Activated CD4-positive, alpha-beta T cell treated with anti-CD3 and anti-CD28 coated beads, Interleukin-2, Interleukin-6, amounts not matched to agents 100 ng/mL and 50 ng/mL, durations not matched to agents 16 hours and 8 hours (primary cell): ENCODE measurements at regions not wholly inside any gene's neighbourhood (a gene's known extent, or its start where the extent isn't known, plus 50 kb on each side); places are given as distances from the start of the nearest gene placed in this dataset.

ENCODE experiments used
- DNase-seq: peaks from one replicate; pipeline ENCODE4 v3.0.0-alpha.2; 2020

- no peak for DNase-seq
Observed at GRCh38 chr18:10009321-10010144, 95.7 kb downstream of the VAPA start.

- DNase-seq = no peak
Observed at GRCh38 chr18:10010611-10011015, 96.8 kb downstream of the VAPA start.

- no peak for DNase-seq
Observed at GRCh38 chr18:10011061-10011460, 97.2 kb downstream of the VAPA start.

GRCh38 chr18:10011751-10012150 is 97.9 kb downstream of the VAPA start:
- no peak for DNase-seq

- DNase-seq = no peak
Observed at GRCh38 chr18:10012526-10012925, 98.7 kb downstream of the VAPA start.

- no peak for DNase-seq
Observed at GRCh38 chr18:10013621-10014543, 100.1 kb downstream of the VAPA start.

GRCh38 chr18:10015288-10015701 is 101.5 kb downstream of the VAPA start:
- DNase-seq = no peak

- DNase-seq = no peak
Observed at GRCh38 chr18:10015941-10016819, 102.4 kb downstream of the VAPA start.

GRCh38 chr18:10017043-10017442 is 103.2 kb downstream of the VAPA start:
- DNase-seq = no peak

GRCh38 chr18:10018289-10018688 is 104.5 kb downstream of the VAPA start:
- DNase-seq = no peak

- no peak for DNase-seq
Observed at GRCh38 chr18:10020171-10020570, 106.4 kb downstream of the VAPA start.

- no peak for DNase-seq
Observed at GRCh38 chr18:10022365-10022764, 108.5 kb downstream of the VAPA start.

- DNase-seq = no peak
Observed at GRCh38 chr18:10023853-10024570, 110.2 kb downstream of the VAPA start.

GRCh38 chr18:10025711-10026670 is 112.2 kb downstream of the VAPA start:
- no peak for DNase-seq

- DNase-seq = no peak
Observed at GRCh38 chr18:10027031-10027430, 113.2 kb downstream of the VAPA start.

GRCh38 chr18:10027461-10027860 is 113.6 kb downstream of the VAPA start:
- DNase-seq = no peak

- DNase-seq = no peak
Observed at GRCh38 chr18:10029711-10030110, 115.9 kb downstream of the VAPA start.

GRCh38 chr18:10030816-10031541 is 117.2 kb downstream of the VAPA start:
- no peak for DNase-seq

GRCh38 chr18:10032331-10033015 is 118.7 kb downstream of the VAPA start:
- no peak for DNase-seq

GRCh38 chr18:10033016-10033399 is 119.2 kb downstream of the VAPA start:
- no peak for DNase-seq
